CD4-positive, alpha-beta T cell treated with Interleukin-6 at 100 ng/mL for 8 hours (primary cell): ENCODE measurements at regions not wholly inside any gene's neighbourhood (a gene's known extent, or its start where the extent isn't known, plus 50 kb on each side); places are given as distances from the start of the nearest gene placed in this dataset.
A peak's percentile ranks its signal among the peaks of the same experiment; 100 is the strongest.

Experiments used
- DNase-seq: peaks from one replicate; pipeline ENCODE4 v3.0.0-alpha.2; 2020; ENCODE audit warnings: mixed read lengths, low spot score

DNA sequence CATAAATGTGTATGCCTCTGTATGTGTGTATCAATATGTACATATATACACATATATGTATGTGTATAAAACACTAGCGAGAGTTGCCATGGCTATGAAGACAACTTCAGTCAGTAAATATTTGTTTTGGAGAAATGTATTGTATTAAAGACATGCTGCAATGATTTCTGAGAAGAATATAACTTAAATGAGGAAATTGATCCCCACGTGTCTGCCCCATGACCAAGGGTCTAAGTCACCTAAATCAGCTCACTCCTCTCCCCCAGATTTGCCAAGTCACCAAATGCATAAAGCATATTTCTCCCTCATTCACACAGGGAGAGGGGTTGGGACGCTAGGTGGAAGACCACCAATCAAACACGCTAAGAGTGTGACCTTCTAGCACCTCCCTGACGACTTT, 58.3 kb upstream of the LYST start:
- no peak for DNase-seq

- DNase-seq, result peak; percentile 27
Measured at GRCh38 chr1:235923466-235924021, 56.8 kb upstream of the LYST start.

DNA sequence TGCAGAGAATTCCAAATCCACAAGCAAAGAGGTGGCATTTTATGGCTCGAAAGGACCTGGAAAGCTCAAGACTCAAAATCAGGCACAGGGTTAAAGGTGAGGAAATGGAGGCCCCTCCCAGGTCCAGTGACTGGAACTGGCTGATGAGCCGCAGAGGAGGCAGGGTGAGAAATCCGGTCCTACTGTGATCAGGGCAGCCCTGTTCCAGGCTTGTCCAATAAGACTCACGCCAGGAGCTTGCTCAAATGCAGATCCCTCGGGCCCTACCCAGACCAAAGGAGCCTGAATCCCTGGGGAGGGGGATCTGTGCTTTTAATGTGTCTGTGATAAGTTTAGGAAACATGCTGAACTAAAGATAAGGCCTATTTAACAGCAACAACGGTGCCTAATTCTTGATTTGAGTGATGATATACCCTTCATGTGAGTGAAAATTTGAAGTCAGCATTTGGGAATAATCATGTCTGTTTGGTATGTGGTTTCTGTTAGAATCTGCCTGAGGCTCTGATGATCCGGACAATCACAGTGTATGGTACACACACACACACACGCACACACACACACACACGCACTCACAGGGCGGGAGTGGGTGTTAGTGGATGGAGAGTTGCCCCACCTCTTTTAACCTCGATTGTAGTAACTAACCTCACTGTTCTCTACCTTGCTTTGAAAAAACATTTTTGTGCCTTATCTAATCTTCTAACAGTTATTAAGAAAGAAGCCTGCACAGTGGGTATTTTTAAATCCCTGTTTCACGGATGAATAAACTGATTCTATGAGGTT, 54.1 kb upstream of the LYST start:
- DNase-seq, result no peak

DNA sequence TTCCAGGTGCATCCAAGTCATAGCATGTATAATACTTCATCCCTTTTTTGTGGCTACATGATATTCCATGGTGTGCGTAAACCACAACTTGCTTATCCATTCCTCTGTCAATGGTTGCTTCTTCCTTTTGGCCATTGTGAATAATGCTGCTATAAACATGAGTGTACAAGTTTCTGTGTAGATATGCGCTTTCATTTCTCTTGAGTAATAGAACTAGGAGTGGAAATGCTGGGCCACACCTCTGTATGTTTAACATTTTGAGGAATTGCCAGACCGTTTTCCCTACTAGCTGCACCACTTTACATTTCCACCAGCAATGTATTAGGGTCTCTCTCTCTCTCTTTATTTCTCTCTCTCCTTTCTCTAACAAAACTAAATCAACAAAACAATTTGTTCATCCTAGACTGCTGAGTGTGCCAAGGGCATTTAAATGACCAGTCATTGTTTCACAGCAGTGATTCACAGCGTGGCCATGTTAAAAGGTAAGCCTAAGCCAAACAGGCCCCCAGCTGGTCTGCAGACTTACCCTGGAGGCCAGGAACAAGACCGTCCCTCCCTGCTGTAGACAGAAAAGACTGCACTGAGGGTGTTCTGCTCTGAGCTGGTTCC, 53.2 kb upstream of the LYST start:
- no peak for DNase-seq

DNA sequence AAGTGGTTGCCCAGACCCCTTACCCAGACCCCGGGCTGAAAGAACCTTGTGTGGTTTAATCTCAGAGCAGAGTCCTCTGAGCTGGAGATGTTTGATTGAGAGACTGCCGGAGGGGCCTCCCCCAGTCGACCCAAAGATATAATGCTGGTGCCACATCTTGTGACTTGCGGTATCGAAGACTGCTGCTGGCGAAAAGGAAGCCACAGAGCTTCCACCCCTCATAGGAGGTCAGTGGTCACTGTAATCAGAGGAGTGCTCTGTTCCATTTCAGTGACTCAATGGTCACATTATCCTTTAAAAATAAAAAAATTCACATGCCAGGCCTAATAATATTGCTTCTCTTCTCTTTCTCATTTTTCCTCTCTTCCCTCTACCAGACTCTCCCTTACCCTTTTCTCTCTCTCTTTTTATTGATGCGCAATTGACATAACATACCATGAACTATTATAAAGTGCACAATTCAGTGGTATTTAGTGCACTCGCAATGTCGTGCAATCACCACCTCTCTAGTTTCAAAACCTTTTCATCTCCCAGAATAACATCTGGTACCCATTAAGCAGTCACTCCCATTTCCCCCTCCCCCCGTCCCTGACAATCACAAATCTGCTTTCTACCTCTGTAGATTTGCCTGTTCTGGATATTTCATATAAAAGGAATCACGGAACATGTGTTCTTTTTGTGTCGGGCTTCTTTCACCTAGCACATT, 52.6 kb upstream of the LYST start:
- DNase-seq, result no peak

- no peak for DNase-seq
Measured at GRCh38 chr1:235918465-235918864, 51.8 kb upstream of the LYST start.

DNA sequence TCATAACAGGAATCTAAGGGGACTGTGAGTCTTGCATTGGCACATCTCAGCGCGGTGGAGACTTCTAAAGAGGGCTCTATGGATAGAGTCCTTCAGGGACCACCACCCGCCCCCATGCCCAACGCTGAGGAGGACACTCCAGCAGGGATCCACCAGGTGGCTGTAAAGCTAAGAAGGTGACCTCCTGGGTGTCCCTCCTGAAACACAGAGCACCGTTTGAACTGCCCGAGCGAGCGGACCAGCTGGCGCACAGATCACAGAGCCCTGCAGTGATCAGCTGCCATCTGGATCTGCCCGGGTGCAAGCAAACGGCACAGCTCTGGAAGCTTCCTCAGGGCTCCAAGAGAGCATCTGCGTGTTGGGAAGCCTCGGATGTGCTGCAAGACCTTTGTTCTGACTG, 51.3 kb upstream of the LYST start:
- no peak for DNase-seq

DNA sequence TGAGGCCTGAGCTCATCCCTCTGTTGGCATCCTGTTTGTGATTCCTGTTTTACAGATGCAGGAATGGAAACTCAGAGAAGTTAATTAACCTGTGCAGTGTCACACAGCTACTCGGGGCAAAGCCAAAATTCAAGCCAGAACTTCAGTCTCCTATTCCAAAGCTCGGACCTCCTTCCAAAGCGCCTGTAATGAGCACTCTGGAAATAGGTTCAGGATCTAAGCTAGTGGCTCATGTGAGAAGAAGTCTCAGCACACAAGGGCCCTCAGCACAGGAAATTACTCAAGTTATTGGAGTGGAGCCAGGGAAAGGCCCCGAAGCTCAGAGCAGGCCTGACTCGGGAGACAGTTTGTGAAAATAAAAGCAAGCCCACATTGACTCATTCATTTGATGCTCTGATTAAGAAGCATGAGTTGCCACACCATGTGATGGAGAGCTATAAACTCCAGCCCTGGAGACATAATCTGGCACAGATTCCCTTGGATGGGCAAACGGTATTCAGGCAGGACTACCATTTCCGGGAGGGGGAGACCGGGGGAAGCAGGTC, 50.6 kb upstream of the LYST start:
- peak; percentile 63 for DNase-seq
